ENCODE measurements at regions not wholly inside any gene's neighbourhood (a gene's known extent, or its start where the extent isn't known, plus 50 kb on each side); places are given as distances from the start of the nearest gene placed in this dataset.

DNA sequence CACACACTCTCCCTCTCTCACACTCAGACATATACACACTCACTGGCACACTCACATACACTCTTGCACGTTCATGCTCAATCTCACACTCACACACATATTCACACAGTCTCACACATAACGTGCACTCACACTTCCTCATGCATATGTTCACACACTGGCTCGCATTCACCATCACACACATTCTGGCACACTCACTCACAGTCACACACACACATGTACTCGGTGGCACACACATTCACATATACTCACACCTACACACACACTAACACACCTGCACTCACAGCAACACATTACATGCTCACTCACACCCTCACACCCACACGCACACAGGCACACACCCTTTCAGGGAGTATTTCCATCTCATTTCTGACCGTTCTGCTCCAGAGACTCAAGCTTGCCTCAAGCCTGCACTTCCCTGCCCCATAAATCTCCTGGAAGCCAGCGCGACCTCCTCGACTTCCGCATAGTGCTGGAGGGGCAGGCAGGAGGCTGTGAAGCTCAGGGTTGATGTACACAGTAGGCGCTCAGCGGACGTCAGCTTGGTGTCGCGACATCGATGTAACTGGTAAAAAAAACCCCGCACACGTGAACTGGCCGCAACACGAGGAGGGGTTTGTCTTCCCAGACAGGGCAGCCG lies 66.7 kb upstream of the FOXF1 start:
- CTCF ChIA-PET, result no interaction called here
- peaks cover 5% of the 10 kb centered on the region for H3K27me3 Mint-ChIP-seq (ENCODE audit: insufficient read depth, unreplicated experiment)
- no peak overlapping the region for H3K27ac Mint-ChIP-seq (ENCODE audit: unreplicated experiment)
- no peaks in the 10 kb centered on the region; the same call in 1 of the 2 replicates for H3K27me3 ChIP-seq (replicated peaks; ENCODE audit: control insufficient read depth, insufficient read depth, low read length)
- H3K36me3 Mint-ChIP-seq (ENCODE audit: insufficient read depth, unreplicated experiment), result no peaks in the 10 kb centered on the region
- no peaks in the 10 kb centered on the region for H3K4me1 Mint-ChIP-seq (ENCODE audit: low read depth, unreplicated experiment)
- no peaks in the 10 kb centered on the region for H3K9me3 Mint-ChIP-seq (ENCODE audit: unreplicated experiment)
- no peak overlapping the region for H3K4me3 ChIP-seq (ENCODE audit: low read depth, low read length)
- H3K4me3 Mint-ChIP-seq (ENCODE audit: unreplicated experiment), result no peak overlapping the region
- TF ChIP-seq, protein P1, sequence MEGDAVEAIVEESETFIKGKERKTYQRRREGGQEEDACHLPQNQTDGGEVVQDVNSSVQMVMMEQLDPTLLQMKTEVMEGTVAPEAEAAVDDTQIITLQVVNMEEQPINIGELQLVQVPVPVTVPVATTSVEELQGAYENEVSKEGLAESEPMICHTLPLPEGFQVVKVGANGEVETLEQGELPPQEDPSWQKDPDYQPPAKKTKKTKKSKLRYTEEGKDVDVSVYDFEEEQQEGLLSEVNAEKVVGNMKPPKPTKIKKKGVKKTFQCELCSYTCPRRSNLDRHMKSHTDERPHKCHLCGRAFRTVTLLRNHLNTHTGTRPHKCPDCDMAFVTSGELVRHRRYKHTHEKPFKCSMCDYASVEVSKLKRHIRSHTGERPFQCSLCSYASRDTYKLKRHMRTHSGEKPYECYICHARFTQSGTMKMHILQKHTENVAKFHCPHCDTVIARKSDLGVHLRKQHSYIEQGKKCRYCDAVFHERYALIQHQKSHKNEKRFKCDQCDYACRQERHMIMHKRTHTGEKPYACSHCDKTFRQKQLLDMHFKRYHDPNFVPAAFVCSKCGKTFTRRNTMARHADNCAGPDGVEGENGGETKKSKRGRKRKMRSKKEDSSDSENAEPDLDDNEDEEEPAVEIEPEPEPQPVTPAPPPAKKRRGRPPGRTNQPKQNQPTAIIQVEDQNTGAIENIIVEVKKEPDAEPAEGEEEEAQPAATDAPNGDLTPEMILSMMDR (IDR thresholded peaks at IDR 0.05; ENCODE audit: insufficient read depth in 1 of 2, low read depth in 1 of 2, low read length in 1 of 2, severe bottlenecking in 1 of 2, unreplicated experiment in 1 of 2), result no peak
- intact Hi-C loops (cut with micrococcal nuclease; ENCODE audit: unreplicated experiment), result no loop called here
- H3K4me1 ChIP-seq, result no peaks in the 10 kb centered on the region; the same call in 1 of the 2 replicates
- BruUV-seq (replicated peaks), result no TSS peak
- no peak for DNase-seq
- no peaks in the 10 kb centered on the region for H3K36me3 ChIP-seq (ENCODE audit: control insufficient read depth, insufficient read depth, low read length)
- H3K9me3 ChIP-seq, result no peaks in the 10 kb centered on the region
- POLR2A ChIA-PET, result no interaction called here

DNA sequence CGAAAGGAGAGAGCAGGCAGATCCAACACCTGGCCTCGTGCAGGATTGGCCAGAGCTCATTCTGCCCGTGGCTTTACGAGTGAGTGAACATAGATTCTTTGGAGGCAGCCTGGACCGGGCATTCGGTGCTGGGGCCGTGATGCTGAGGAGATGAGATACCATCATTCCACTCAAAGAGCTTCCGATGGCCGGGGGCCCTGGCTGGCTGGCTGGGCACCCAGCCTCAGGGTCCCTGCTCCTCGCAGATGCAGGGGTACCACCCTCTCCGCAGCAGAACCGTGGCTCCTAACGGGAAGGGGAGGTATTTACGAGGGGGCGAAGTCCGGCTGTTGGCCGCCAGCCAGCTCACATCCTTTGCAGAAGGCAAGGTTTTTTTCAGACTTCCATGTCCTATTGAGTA lies 66.1 kb upstream of the FOXF1 start:
- no peaks in the 10 kb centered on the region for H3K9me3 Mint-ChIP-seq (ENCODE audit: unreplicated experiment)
- TF ChIP-seq, protein P1 (IDR thresholded peaks at IDR 0.05; ENCODE audit: insufficient read depth in 1 of 2, low read depth in 1 of 2, low read length in 1 of 2, severe bottlenecking in 1 of 2, unreplicated experiment in 1 of 2), result no peak
- ChIA-PET POLR2A (no interaction called here), CTCF (no interaction called here)
- intact Hi-C loops (cut with micrococcal nuclease; ENCODE audit: unreplicated experiment), result no loop called here
- no peaks in the 10 kb centered on the region for H3K36me3 Mint-ChIP-seq (ENCODE audit: insufficient read depth, unreplicated experiment)
- no peak overlapping the region for H3K4me3 Mint-ChIP-seq (ENCODE audit: unreplicated experiment)
- Histone ChIP-seq H3K9me3 (no peaks in the 10 kb centered on the region), H3K4me3 (ENCODE audit: low read depth, low read length) (no peak overlapping the region), H3K36me3 (ENCODE audit: control insufficient read depth, insufficient read depth, low read length) (no peaks in the 10 kb centered on the region), H3K4me1 (no peaks in the 10 kb centered on the region; the same call in 1 of the 2 replicates), H3K27me3 (replicated peaks; ENCODE audit: control insufficient read depth, insufficient read depth, low read length) (no peaks in the 10 kb centered on the region; the same call in 1 of the 2 replicates)
- H3K27me3 Mint-ChIP-seq (ENCODE audit: insufficient read depth, unreplicated experiment), result peaks cover 5% of the 10 kb centered on the region
- H3K27ac Mint-ChIP-seq (ENCODE audit: unreplicated experiment), result no peak overlapping the region
- no peaks in the 10 kb centered on the region for H3K4me1 Mint-ChIP-seq (ENCODE audit: low read depth, unreplicated experiment)
- peak in 1 of 2 experiments; percentile 29 for DNase-seq
- BruUV-seq (replicated peaks), result no TSS peak

DNA sequence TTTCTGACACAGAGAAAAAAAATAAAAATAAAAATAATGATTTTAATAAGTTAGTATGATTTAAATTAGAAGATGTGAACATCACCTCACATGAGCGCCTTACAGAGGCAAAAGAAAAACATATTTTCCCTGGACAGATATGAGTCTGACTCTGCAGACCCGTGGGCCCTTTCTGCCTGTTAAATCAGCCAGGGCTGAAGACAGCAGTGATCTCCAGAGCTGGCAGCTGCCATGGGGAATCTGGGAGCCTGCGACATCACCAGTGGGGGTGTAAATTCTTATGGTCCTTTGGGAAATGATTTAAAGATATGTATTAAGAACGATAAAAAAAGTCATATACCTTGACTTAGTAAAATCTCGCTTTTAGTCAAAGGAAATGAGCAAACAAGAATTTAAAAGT lies 65.7 kb upstream of the FOXF1 start:
- Mint-ChIP-seq H3K27ac (ENCODE audit: unreplicated experiment) (no peak overlapping the region), H3K4me3 (ENCODE audit: unreplicated experiment) (no peak overlapping the region), H3K9me3 (ENCODE audit: unreplicated experiment) (no peaks in the 10 kb centered on the region), H3K27me3 (ENCODE audit: insufficient read depth, unreplicated experiment) (peaks cover 9% of the 10 kb centered on the region), H3K4me1 (ENCODE audit: low read depth, unreplicated experiment) (no peaks in the 10 kb centered on the region), H3K36me3 (ENCODE audit: insufficient read depth, unreplicated experiment) (no peaks in the 10 kb centered on the region)
- Histone ChIP-seq H3K36me3 (ENCODE audit: control insufficient read depth, insufficient read depth, low read length) (no peaks in the 10 kb centered on the region), H3K27me3 (replicated peaks; ENCODE audit: control insufficient read depth, insufficient read depth, low read length) (no peaks in the 10 kb centered on the region; the same call in 1 of the 2 replicates), H3K4me3 (ENCODE audit: low read depth, low read length) (no peak overlapping the region), H3K9me3 (no peaks in the 10 kb centered on the region), H3K4me1 (no peaks in the 10 kb centered on the region; the same call in 1 of the 2 replicates)
- DNase-seq, result no peak
- ChIA-PET POLR2A (no interaction called here), CTCF (no interaction called here)
- intact Hi-C loops (cut with micrococcal nuclease; ENCODE audit: unreplicated experiment), result no loop called here
- TF ChIP-seq, protein P1 (IDR thresholded peaks at IDR 0.05; ENCODE audit: insufficient read depth in 1 of 2, low read depth in 1 of 2, low read length in 1 of 2, severe bottlenecking in 1 of 2, unreplicated experiment in 1 of 2), result no peak
- no TSS peak for BruUV-seq (replicated peaks)
